GM12878 (cell line): ENCODE measurements at regions not wholly inside any gene's neighbourhood (a gene's known extent, or its start where the extent isn't known, plus 50 kb on each side); places are given as distances from the start of the nearest gene placed in this dataset.
A peak's percentile ranks its signal among the peaks of the same experiment; 100 is the strongest.

Source experiments
- BHLHE40 ChIP-seq, 2 experiments: fragments of 450-650 bp in 1 of 2; IDR thresholded peaks; 2 replicates each; pipeline ENCODE4 v1.6.1; 2011 to 2017; ENCODE audit warnings: low read depth in 2 of 2, borderline replicate concordance in 1 of 2, improper control_type of control experiment in 1 of 2, low read length in 1 of 2, mild to moderate bottlenecking in 1 of 2
- CTCF ChIP-seq, 3 experiments: IDR thresholded peaks in 2 of 3; conservative IDR thresholded peaks in 1 of 3; 2 replicates each; pipeline ENCODE4 v1.5.1; 2011; ENCODE audit warnings: low read depth in 3 of 3, low read length in 3 of 3, mild to moderate bottlenecking in 3 of 3, control low read depth in 2 of 3, moderate library complexity in 2 of 3, inconsistent platforms in 1 of 3, mixed read lengths in 1 of 3; ENCODE audit not compliant: control insufficient read depth in 2 of 3, insufficient read depth in 1 of 3; ENCODE audit errors: extremely low read depth in 1 of 3
- EZH2 ChIP-seq: IDR thresholded peaks from 2 replicates; pipeline ENCODE4 v1.6.1; 2012; ENCODE audit warnings: low read depth, mild to moderate bottlenecking, control low read depth, inconsistent platforms, low read length, borderline replicate concordance; ENCODE audit not compliant: control insufficient read depth
- POLR2AphosphoS5 ChIP-seq: IDR thresholded peaks from 2 replicates; pipeline ENCODE4 v1.6.1; 2011; ENCODE audit warnings: mild to moderate bottlenecking, low read length, inconsistent platforms
- POU2F2 ChIP-seq: IDR thresholded peaks from 3 replicates; pipeline ENCODE4 v1.6.1; 2011; ENCODE audit warnings: low read depth, mild to moderate bottlenecking, low read length, borderline replicate concordance
- RB1 ChIP-seq: fragments of 450-650 bp; formaldehyde crosslinking; IDR thresholded peaks from 2 replicates; pipeline ENCODE4 v1.6.1; 2017; ENCODE audit warnings: mild to moderate bottlenecking, borderline replicate concordance
- RBBP5 ChIP-seq: fragments of 200-600 bp; sonication (generic); conservative IDR thresholded peaks from 2 replicates; pipeline ENCODE4 v1.6.1; 2016
- USF2 ChIP-seq: IDR thresholded peaks from 2 replicates; pipeline ENCODE4 v1.6.1; 2011; ENCODE audit warnings: low read depth, low read length, improper control_type of control experiment, borderline replicate concordance
- ZNF384 ChIP-seq: IDR thresholded peaks from 2 replicates; pipeline ENCODE4 v1.6.1; 2012; ENCODE audit warnings: low read depth, mild to moderate bottlenecking, low read length, improper control_type of control experiment, borderline replicate concordance

GRCh38 chr5:104800440-104801048, 1238.0 kb upstream of the NUDT12 start:
- TF ChIP-seq EZH2: no peak
- no peak for TF ChIP-seq BHLHE40 (IDR thresholded peaks at IDR 0.05; ENCODE audit: borderline replicate concordance in 1 of 2, low read depth in 2 of 2, low read length in 1 of 2)
- peak; percentile 51 to 76 (median 53) for TF ChIP-seq CTCF (IDR thresholded peaks at IDR 0.05 in 2 of 3, conservative IDR thresholded peaks at IDR 0.05 in 1 of 3; ENCODE audit: control insufficient read depth in 2 of 3, extremely low read depth in 1 of 3, insufficient read depth in 1 of 3, low read depth in 3 of 3, low read length in 3 of 3)
- TF ChIP-seq RB1: no peak
- TF ChIP-seq POLR2AphosphoS5: no peak
- no peak for TF ChIP-seq USF2
- TF ChIP-seq POU2F2: no peak
- no peak for TF ChIP-seq RBBP5
- TF ChIP-seq ZNF384: no peak
